NCI-H460 (cell line): ENCODE measurements at regions not wholly inside any gene's neighbourhood (a gene's known extent, or its start where the extent isn't known, plus 50 kb on each side); places are given as distances from the start of the nearest gene placed in this dataset.

Experiments used
- DNase-seq: peaks from one replicate; pipeline ENCODE4 v3.0.0-alpha.2; 2016; ENCODE audit warnings: low read depth; ENCODE audit errors: extremely low read depth

- DNase-seq: no peak
Measured at GRCh38 chr15:87597346-87598052, 659.0 kb downstream of the NTRK3 start.

- DNase-seq: no peak
Measured at GRCh38 chr15:87591582-87591981, 665.0 kb downstream of the NTRK3 start.

- no peak for DNase-seq
Measured at GRCh38 chr15:87591042-87591441, 665.5 kb downstream of the NTRK3 start.

- DNase-seq: no peak
Measured at GRCh38 chr15:87589134-87589533, 667.4 kb downstream of the NTRK3 start.

GRCh38 chr15:87582169-87582568, 674.4 kb downstream of the NTRK3 start:
- no peak for DNase-seq

GRCh38 chr15:87579537-87579936, 677.0 kb downstream of the NTRK3 start:
- no peak for DNase-seq

GRCh38 chr15:87578776-87579175, 677.8 kb downstream of the NTRK3 start:
- DNase-seq: no peak

- DNase-seq: no peak
Measured at GRCh38 chr15:87577336-87577735, 679.2 kb downstream of the NTRK3 start.

- no peak for DNase-seq
Measured at GRCh38 chr15:87576486-87577176, 679.9 kb downstream of the NTRK3 start.

- no peak for DNase-seq
Measured at GRCh38 chr15:87575896-87576473, 680.6 kb downstream of the NTRK3 start.

- DNase-seq: no peak
Measured at GRCh38 chr15:87573534-87573933, 683.0 kb downstream of the NTRK3 start.

GRCh38 chr15:87573039-87573438, 683.5 kb downstream of the NTRK3 start:
- DNase-seq: no peak

GRCh38 chr15:87572381-87572910, 684.1 kb downstream of the NTRK3 start:
- no peak for DNase-seq

GRCh38 chr15:87570206-87570605, 686.3 kb downstream of the NTRK3 start:
- no peak for DNase-seq

GRCh38 chr15:87569581-87569980, 687.0 kb downstream of the NTRK3 start:
- no peak for DNase-seq

- DNase-seq: no peak
Measured at GRCh38 chr15:87567406-87568030, 689.0 kb downstream of the NTRK3 start.

GRCh38 chr15:87566236-87566635, 690.3 kb downstream of the NTRK3 start:
- DNase-seq: no peak

GRCh38 chr15:87564681-87565080, 691.9 kb downstream of the NTRK3 start:
- DNase-seq: no peak

GRCh38 chr15:87563869-87564268, 692.7 kb downstream of the NTRK3 start:
- no peak for DNase-seq

GRCh38 chr15:87562203-87562602, 694.3 kb downstream of the NTRK3 start:
- DNase-seq: no peak

GRCh38 chr15:87561641-87562040, 694.9 kb downstream of the NTRK3 start:
- no peak for DNase-seq
